Fibroblast of mammary gland (primary cell): ENCODE measurements at regions not wholly inside any gene's neighbourhood (a gene's known extent, or its start where the extent isn't known, plus 50 kb on each side); places are given as distances from the start of the nearest gene placed in this dataset.

ENCODE experiments used
- DNase-seq: peaks from one replicate; pipeline ENCODE4 v3.0.0-alpha.2; 2010; ENCODE audit warnings: low read depth
- H3K4me3 ChIP-seq: 2 replicates; pipeline ENCODE4 v1.5.1; 2011; ENCODE audit warnings: low read depth, mild to moderate bottlenecking, low read length, moderate library complexity; ENCODE audit not compliant: control insufficient read depth
- CTCF ChIP-seq: conservative IDR thresholded peaks from 2 replicates; pipeline ENCODE4 v1.5.1; 2011; ENCODE audit warnings: low read depth, low read length, inconsistent platforms; ENCODE audit not compliant: control insufficient read depth, insufficient read depth

GRCh38 chr18:53625997-53626599 is 598.4 kb downstream of the MBD2 start:
- DNase-seq: no peak
- TF ChIP-seq CTCF: no peak
- H3K4me3 ChIP-seq: no peak overlapping the region

DNA sequence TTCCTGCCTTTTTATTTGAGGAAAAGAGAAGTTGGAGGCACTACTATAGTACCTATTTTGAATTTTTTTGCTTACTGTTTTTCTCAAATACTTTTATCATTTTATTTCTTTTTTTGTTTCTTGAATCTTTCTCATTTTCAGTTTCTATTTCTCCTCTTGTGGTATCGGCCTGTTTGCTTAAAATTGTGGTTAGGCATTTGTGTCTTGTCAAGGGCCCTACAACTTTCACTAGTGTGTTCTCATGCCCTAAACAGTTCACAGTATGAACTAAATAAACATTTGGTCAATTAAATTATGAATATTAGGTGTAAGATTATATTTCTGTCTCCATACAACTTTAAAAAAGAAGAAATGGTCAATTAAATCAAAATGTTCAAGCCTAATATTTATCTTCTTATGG is 613.5 kb downstream of the MBD2 start:
- no peak overlapping the region for H3K4me3 ChIP-seq
- no peak for TF ChIP-seq CTCF
- no peak for DNase-seq

GRCh38 chr18:53606792-53607191 is 617.7 kb downstream of the MBD2 start:
- H3K4me3 ChIP-seq: no peak overlapping the region
- no peak for TF ChIP-seq CTCF
- no peak for DNase-seq

- DNase-seq: no peak
- TF ChIP-seq CTCF: no peak
- H3K4me3 ChIP-seq: no peak overlapping the region
Observed at GRCh38 chr18:53605198-53605597, 619.3 kb downstream of the MBD2 start.

GRCh38 chr18:53603276-53603675 is 621.2 kb downstream of the MBD2 start:
- no peak for DNase-seq
- H3K4me3 ChIP-seq: no peak overlapping the region
- TF ChIP-seq CTCF: no peak

DNA sequence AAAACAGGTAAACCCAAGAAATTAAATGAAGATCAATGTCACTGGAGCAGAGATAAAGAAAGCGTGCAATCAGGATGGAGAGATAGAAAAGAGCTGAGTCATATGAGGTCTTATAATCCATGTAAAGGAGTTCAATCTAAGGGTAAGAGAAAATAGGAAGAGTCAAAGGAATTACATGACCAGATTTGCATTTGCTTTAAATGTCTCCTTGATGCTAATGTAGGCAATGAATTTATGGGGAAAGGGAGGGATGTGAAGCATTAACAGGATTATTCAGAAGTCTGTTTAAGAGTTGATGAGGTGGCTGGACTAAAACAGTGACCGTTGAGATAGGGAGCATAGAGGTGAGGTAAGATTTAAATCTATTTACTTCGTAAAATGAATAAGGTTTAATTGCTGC is 623.1 kb downstream of the MBD2 start:
- no peak for TF ChIP-seq CTCF
- no peak overlapping the region for H3K4me3 ChIP-seq
- DNase-seq: no peak

DNA sequence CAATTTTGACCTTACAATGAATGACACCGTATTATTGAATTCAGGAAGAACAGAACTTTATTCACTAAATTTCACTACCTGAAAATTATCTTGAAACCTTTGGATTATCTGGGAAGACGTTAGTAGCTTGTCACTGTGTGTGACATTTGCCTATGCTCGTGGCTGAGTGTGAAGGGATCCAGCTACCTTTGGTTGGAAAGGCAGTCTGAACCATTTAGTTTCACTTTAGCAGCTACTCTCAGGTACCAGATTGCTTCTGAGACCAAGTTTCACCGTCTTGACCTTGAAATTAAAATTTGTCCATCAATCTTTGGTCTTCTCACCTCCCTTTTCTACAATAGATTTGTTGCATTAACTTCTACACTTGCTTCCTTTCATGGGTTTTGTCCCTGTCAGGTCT is 637.5 kb downstream of the MBD2 start:
- no peak for DNase-seq
- no peak for TF ChIP-seq CTCF
- no peak overlapping the region for H3K4me3 ChIP-seq
